Activated CD4-positive, alpha-beta T cell treated with anti-CD3 and anti-CD28 coated beads for 36 hours (primary cell): ENCODE measurements at regions not wholly inside any gene's neighbourhood (a gene's known extent, or its start where the extent isn't known, plus 50 kb on each side); places are given as distances from the start of the nearest gene placed in this dataset.

ENCODE experiments used
- ATAC-seq: fragments of 200-7000 bp; cut with Tn5 transposase; one replicate; pipeline ENCODE4 v1.10.0; 2021; ENCODE audit warnings: mild to moderate bottlenecking, moderate library complexity
- CTCF ChIA-PET: fragments of 350-600 bp; sonication (Branson Sonifier 250); formaldehyde crosslinking; loops from one replicate; lab custom pipeline; 2021; ENCODE audit warnings: antibody characterized with exemption; lab: Charles Lee
- POLR2A ChIA-PET: fragments of 350-600 bp; sonication (Branson Sonifier 250); formaldehyde crosslinking; loops from one replicate; lab custom pipeline; 2021; ENCODE audit warnings: antibody characterized with exemption, inconsistent platforms; lab: Charles Lee
- DNase-seq: peaks from one replicate; pipeline ENCODE4 v3.0.0-alpha.2; 2020
- H3K27ac Mint-ChIP-seq: one replicate; pipeline ENCODE4 v1.8.0; 2021; ENCODE audit warnings: mixed read lengths
- H3K27me3 Mint-ChIP-seq: one replicate; pipeline ENCODE4 v1.8.0; 2021; ENCODE audit warnings: mixed read lengths
- H3K36me3 Mint-ChIP-seq: one replicate; pipeline ENCODE4 v1.8.0; 2021; ENCODE audit warnings: low read depth, mixed read lengths
- H3K4me1 Mint-ChIP-seq: one replicate; pipeline ENCODE4 v1.8.0; 2021; ENCODE audit warnings: mixed read lengths
- H3K4me3 Mint-ChIP-seq: one replicate; pipeline ENCODE4 v1.8.0; 2021; ENCODE audit warnings: mild to moderate bottlenecking, moderate library complexity, mixed read lengths
- H3K9me3 Mint-ChIP-seq: one replicate; pipeline ENCODE4 v1.8.0; 2021; ENCODE audit warnings: low read depth, mixed read lengths
- intact Hi-C, 2 experiments: fragments of 100-400 bp; cut with DNase I in 1 of 2; cut with micrococcal nuclease in 1 of 2; formaldehyde crosslinking; loops; one replicate each; pipeline versions ENCODE4 v1.14.2 to v1.15.1; 2022 to 2024; cut with DNase I, micrococcal nuclease

- Mint-ChIP-seq H3K27ac (no peak overlapping the region), H3K27me3 (peaks cover 12% of the 10 kb centered on the region), H3K4me3 (no peak overlapping the region), H3K36me3 (no peaks in the 10 kb centered on the region), H3K4me1 (no peaks in the 10 kb centered on the region), H3K9me3 (no peaks in the 10 kb centered on the region)
- ATAC-seq: peak; percentile 53
- POLR2A ChIA-PET: no interaction called here
- no peak for DNase-seq
- CTCF ChIA-PET: interaction anchor here (2.1 kb wide), 1 partner anchor 43 kb away, joined by 9 read pairs; no protein-coding TSS in a partner anchor
- intact Hi-C loops: no loop called here
These were observed 242.5 kb downstream of the REEP3 start for GRCh38 chr10:63763744-63764143.

DNA sequence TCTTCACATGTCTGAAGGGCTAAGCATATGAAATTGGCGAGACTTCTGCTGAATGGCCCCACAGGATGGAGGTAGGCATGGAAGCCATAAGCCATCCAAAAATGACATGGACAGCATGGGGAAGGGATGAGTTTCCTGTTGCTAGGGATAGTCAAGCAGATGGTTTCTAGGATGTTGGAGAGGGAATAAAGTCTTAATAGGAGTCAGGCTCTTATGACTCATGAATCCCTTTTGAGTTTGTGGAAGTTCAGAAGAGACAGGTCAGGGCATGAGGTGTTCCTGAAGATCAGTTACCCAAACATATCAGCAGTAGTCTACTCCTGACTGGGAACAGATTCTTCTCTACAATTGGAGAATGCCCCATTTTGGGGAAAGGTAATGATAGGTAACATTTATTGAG is 243.9 kb downstream of the REEP3 start:
- CTCF ChIA-PET: interaction anchor here (0.6 kb wide), 1 partner anchor 45 kb away, joined by 3 read pairs; no protein-coding TSS in a partner anchor
- ATAC-seq: no peak
- intact Hi-C loops: no loop called here

DNA sequence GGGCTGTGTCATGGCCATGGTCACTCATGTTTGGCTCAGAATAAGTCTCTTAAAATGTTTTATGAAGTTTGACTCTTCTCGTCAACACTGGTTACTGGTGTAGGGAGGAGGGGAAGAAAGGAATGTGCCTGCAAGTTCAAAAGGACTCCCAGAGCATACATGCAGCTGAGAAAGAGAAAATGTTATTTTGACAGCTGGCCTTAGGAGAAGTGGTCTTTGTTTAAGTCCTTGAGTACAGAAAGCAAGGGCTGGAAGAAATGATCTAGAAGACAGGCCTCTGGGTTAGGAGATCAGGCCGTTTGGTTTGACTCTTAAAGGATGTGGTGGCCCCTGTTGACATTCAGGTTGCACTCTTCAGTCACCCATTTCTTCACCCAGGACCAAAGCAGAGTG is 245.5 kb downstream of the REEP3 start:
- H3K9me3 Mint-ChIP-seq: no peaks in the 10 kb centered on the region
- no peaks in the 10 kb centered on the region for H3K36me3 Mint-ChIP-seq
- no peaks in the 10 kb centered on the region for H3K27me3 Mint-ChIP-seq
- ChIA-PET CTCF (interaction anchor here (1.0 to 1.9 kb wide), 3 partner anchors 38 to 600 kb away, joined by 3 to 15 read pairs (median 5); no protein-coding TSS in a partner anchor), POLR2A (no interaction called here)
- intact Hi-C loops: loop anchor here in 1 of 2 experiments (1.0 kb wide), 1 partner anchor 599 kb away; no protein-coding TSS in a partner anchor
- no peak overlapping the region for H3K27ac Mint-ChIP-seq
- no peak overlapping the region for H3K4me3 Mint-ChIP-seq
- no peak for DNase-seq
- no peak for ATAC-seq
- H3K4me1 Mint-ChIP-seq: no peaks in the 10 kb centered on the region

More for the DNA sequence above, 243.9 kb downstream of the REEP3 start:
- POLR2A ChIA-PET: no interaction called here
- Mint-ChIP-seq H3K27ac (no peak overlapping the region), H3K36me3 (no peaks in the 10 kb centered on the region), H3K27me3 (peaks cover 5% of the 10 kb centered on the region), H3K4me3 (no peak overlapping the region), H3K4me1 (no peaks in the 10 kb centered on the region), H3K9me3 (no peaks in the 10 kb centered on the region)
- DNase-seq: no peak

- no peaks in the 10 kb centered on the region for H3K27me3 Mint-ChIP-seq
- DNase-seq (no peak), ATAC-seq (no peak)
- no peaks in the 10 kb centered on the region for H3K4me1 Mint-ChIP-seq
- ChIA-PET CTCF (interaction anchor here (1.0 to 1.9 kb wide), 3 partner anchors 37 to 600 kb away, joined by 3 to 15 read pairs (median 5); no protein-coding TSS in a partner anchor), POLR2A (interaction anchor here (0.5 kb wide), 1 partner anchor 24 kb away, joined by 6 read pairs; no protein-coding TSS in a partner anchor)
- intact Hi-C loops: loop anchor here in 1 of 2 experiments (1.0 kb wide), 1 partner anchor 600 kb away; no protein-coding TSS in a partner anchor
- no peaks in the 10 kb centered on the region for H3K36me3 Mint-ChIP-seq
- no peaks in the 10 kb centered on the region for H3K9me3 Mint-ChIP-seq
- H3K27ac Mint-ChIP-seq: no peak overlapping the region
- no peak overlapping the region for H3K4me3 Mint-ChIP-seq
These were observed 246.1 kb downstream of the REEP3 start for GRCh38 chr10:63767138-63767801.

GRCh38 chr10:63769367-63769766 is 248.2 kb downstream of the REEP3 start:
- CTCF ChIA-PET: interaction anchor here (0.6 kb wide), 1 partner anchor 493 kb away, joined by 3 read pairs; no protein-coding TSS in a partner anchor
- H3K36me3 Mint-ChIP-seq: no peaks in the 10 kb centered on the region
- intact Hi-C loops: no loop called here
- H3K4me3 Mint-ChIP-seq: no peak overlapping the region
- peaks cover 6% of the 10 kb centered on the region for H3K27me3 Mint-ChIP-seq
- no peaks in the 10 kb centered on the region for H3K9me3 Mint-ChIP-seq
- no peak overlapping the region for H3K27ac Mint-ChIP-seq
- H3K4me1 Mint-ChIP-seq: no peaks in the 10 kb centered on the region
- no peak for DNase-seq
- no peak for ATAC-seq
- POLR2A ChIA-PET: no interaction called here

DNA sequence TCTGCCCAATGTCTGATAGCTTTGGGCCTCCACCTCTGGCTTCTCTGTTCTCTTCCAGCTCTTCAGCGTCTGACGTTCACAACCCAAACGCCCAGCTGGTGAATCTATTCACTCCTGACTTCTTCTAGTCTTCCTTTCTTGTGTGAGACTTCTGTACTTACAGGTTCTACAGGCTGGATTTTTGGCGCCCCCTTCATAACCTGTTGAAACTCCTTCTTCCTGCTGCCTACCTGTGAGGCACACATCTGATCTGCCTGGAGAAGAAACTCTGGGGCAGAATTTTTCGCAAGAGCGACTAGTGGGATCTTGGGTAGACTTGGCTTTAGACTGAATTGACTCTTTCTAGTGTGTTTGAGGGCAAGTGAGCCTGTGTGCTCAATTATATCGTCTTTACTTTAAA is 249.3 kb downstream of the REEP3 start:
- no peaks in the 10 kb centered on the region for H3K9me3 Mint-ChIP-seq
- ATAC-seq (no peak), DNase-seq (no peak)
- no peaks in the 10 kb centered on the region for H3K36me3 Mint-ChIP-seq
- H3K27me3 Mint-ChIP-seq: peaks cover 9% of the 10 kb centered on the region
- POLR2A ChIA-PET: no interaction called here
- no peak overlapping the region for H3K4me3 Mint-ChIP-seq
- no peaks in the 10 kb centered on the region for H3K4me1 Mint-ChIP-seq
- no peak overlapping the region for H3K27ac Mint-ChIP-seq
- CTCF ChIA-PET: interaction anchor here (0.7 kb wide), 1 partner anchor 96 kb away, joined by 4 read pairs; no protein-coding TSS in a partner anchor
- intact Hi-C loops: no loop called here

GRCh38 chr10:63772491-63772890 is 251.3 kb downstream of the REEP3 start:
- DNase-seq (no peak), ATAC-seq (no peak)
- no peak overlapping the region for H3K27ac Mint-ChIP-seq
- CTCF ChIA-PET: interaction anchor here (1.2 kb wide), 1 partner anchor 24 kb away, joined by 3 read pairs; no protein-coding TSS in a partner anchor
- H3K36me3 Mint-ChIP-seq: no peaks in the 10 kb centered on the region
- intact Hi-C loops: no loop called here
- H3K4me3 Mint-ChIP-seq: no peak overlapping the region
- peaks cover 20% of the 10 kb centered on the region for H3K27me3 Mint-ChIP-seq
- no peaks in the 10 kb centered on the region for H3K4me1 Mint-ChIP-seq
- no peaks in the 10 kb centered on the region for H3K9me3 Mint-ChIP-seq
- POLR2A ChIA-PET: no interaction called here

DNA sequence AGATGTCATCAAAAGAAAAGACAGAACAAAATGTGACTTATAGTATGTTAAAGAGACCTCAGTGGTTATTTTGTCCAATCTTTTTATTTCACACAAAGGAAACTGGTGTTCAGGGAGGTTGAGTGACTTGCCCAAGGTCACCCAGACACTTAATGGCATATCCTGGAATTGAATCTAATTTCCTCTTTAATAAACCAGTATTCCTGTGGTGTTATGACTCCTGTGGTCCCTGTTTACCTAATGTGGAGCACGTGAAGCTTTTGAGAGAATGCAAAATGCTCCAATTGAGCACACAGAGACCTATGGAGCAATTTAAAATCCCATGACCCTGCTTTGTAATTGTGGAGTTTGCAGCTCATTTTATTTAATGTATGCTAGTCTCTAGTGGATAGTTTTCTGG is 251.9 kb downstream of the REEP3 start:
- DNase-seq (no peak), ATAC-seq (no peak)
- no peak overlapping the region for H3K4me3 Mint-ChIP-seq
- H3K27ac Mint-ChIP-seq: no peak overlapping the region
- H3K36me3 Mint-ChIP-seq: no peaks in the 10 kb centered on the region
- POLR2A ChIA-PET: no interaction called here
- no peaks in the 10 kb centered on the region for H3K4me1 Mint-ChIP-seq
- H3K9me3 Mint-ChIP-seq: no peaks in the 10 kb centered on the region
- intact Hi-C loops: no loop called here
- CTCF ChIA-PET: interaction anchor here (1.2 kb wide), 1 partner anchor 24 kb away, joined by 3 read pairs; no protein-coding TSS in a partner anchor
- H3K27me3 Mint-ChIP-seq: peaks cover 21% of the 10 kb centered on the region

GRCh38 chr10:63773962-63774361 is 252.8 kb downstream of the REEP3 start:
- ATAC-seq (no peak), DNase-seq (no peak)
- no peaks in the 10 kb centered on the region for H3K9me3 Mint-ChIP-seq
- POLR2A ChIA-PET: no interaction called here
- intact Hi-C loops: no loop called here
- peaks cover 27% of the 10 kb centered on the region for H3K27me3 Mint-ChIP-seq
- H3K27ac Mint-ChIP-seq: no peak overlapping the region
- no peaks in the 10 kb centered on the region for H3K4me1 Mint-ChIP-seq
- H3K36me3 Mint-ChIP-seq: no peaks in the 10 kb centered on the region
- CTCF ChIA-PET: no interaction called here
- no peak overlapping the region for H3K4me3 Mint-ChIP-seq

DNA sequence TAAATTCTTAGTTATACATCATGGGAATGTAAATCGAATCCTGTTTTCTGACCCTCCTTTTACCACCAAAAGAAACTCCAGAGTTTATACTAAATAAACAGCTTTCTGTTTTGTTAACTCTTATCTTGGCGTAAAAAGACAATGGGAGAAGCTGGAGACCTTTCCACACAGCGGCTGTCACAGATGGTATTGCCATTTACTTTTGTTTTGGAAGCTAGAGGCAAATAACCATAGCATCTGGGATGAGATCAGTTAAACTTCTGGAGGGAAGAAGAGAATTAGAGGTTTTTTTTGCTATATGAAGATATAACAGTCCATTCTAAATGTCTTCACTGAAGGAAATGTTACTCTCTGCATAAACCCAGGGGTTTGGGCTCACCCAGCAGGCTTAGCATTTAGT is 258.9 kb downstream of the REEP3 start:
- Mint-ChIP-seq H3K36me3 (no peaks in the 10 kb centered on the region), H3K4me1 (no peaks in the 10 kb centered on the region), H3K9me3 (no peaks in the 10 kb centered on the region), H3K27ac (no peak overlapping the region), H3K27me3 (peaks cover 41% of the 10 kb centered on the region), H3K4me3 (no peak overlapping the region)
- DNase-seq (no peak), ATAC-seq (no peak)
- ChIA-PET POLR2A (no interaction called here), CTCF (no interaction called here)
- intact Hi-C loops: no loop called here

- Mint-ChIP-seq H3K4me3 (no peak overlapping the region), H3K4me1 (no peaks in the 10 kb centered on the region), H3K9me3 (no peaks in the 10 kb centered on the region), H3K27me3 (peaks cover 42% of the 10 kb centered on the region), H3K36me3 (no peaks in the 10 kb centered on the region), H3K27ac (no peak overlapping the region)
- ChIA-PET CTCF (no interaction called here), POLR2A (no interaction called here)
- no peak for ATAC-seq
- no peak for DNase-seq
- intact Hi-C loops: no loop called here
These were observed 260.0 kb downstream of the REEP3 start for GRCh38 chr10:63781226-63781625.

DNA sequence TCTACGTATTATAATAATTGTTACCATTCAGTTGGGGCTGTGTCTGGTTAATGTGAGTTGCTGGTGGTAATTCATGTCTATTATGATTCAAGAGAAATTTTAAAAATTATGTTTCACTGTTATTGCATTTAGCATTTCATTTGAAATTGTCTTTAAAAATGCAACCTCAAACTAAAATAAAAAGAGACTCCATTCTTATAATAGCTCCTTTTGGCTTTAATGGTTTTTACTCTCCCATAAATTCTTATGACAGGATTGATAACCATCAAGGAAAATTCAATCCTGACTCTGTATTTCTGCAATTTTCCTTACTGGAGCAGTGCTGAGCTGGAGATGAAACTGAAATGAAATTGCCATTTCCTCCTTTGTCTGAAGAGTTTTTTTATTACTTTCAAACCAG is 262.7 kb downstream of the REEP3 start:
- intact Hi-C loops: no loop called here
- H3K4me1 Mint-ChIP-seq: peaks cover 3% of the 10 kb centered on the region
- H3K27ac Mint-ChIP-seq: no peak overlapping the region
- no peak for ATAC-seq
- no peak for DNase-seq
- peaks cover 3% of the 10 kb centered on the region for H3K9me3 Mint-ChIP-seq
- CTCF ChIA-PET: interaction anchor here (0.8 kb wide), 1 partner anchor 1290 kb away, joined by 3 read pairs; no protein-coding TSS in a partner anchor
- peaks cover 38% of the 10 kb centered on the region for H3K27me3 Mint-ChIP-seq
- no peak overlapping the region for H3K4me3 Mint-ChIP-seq
- POLR2A ChIA-PET: no interaction called here
- H3K36me3 Mint-ChIP-seq: no peaks in the 10 kb centered on the region
